ENCODE measurements at regions not wholly inside any gene's neighbourhood (a gene's known extent, or its start where the extent isn't known, plus 50 kb on each side); places are given as distances from the start of the nearest gene placed in this dataset.

DNA sequence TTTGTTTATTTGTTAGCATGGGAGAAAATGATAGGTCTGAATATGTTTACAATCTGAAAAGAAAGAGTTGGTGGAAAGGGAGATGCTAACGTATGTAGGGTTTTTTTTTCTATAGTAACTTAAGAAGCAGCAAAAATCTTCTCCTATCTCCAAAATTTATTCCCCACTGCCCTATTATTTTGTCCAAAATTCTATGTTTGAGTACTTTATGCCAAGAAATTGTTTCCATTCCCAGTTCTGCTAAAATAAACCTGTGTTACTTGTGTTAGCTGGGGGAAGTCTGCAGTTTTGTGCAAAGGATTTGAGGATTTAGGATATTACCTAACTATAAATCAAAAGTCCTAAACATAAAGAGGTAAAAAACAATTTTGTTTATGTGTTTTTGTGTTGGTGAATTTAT lies 2770.4 kb upstream of the PCDH20 start:
- TF ChIP-seq, protein P1, sequence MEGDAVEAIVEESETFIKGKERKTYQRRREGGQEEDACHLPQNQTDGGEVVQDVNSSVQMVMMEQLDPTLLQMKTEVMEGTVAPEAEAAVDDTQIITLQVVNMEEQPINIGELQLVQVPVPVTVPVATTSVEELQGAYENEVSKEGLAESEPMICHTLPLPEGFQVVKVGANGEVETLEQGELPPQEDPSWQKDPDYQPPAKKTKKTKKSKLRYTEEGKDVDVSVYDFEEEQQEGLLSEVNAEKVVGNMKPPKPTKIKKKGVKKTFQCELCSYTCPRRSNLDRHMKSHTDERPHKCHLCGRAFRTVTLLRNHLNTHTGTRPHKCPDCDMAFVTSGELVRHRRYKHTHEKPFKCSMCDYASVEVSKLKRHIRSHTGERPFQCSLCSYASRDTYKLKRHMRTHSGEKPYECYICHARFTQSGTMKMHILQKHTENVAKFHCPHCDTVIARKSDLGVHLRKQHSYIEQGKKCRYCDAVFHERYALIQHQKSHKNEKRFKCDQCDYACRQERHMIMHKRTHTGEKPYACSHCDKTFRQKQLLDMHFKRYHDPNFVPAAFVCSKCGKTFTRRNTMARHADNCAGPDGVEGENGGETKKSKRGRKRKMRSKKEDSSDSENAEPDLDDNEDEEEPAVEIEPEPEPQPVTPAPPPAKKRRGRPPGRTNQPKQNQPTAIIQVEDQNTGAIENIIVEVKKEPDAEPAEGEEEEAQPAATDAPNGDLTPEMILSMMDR (IDR thresholded peaks at IDR 0.05) = no peak
- TF ChIP-seq POLR2A (IDR thresholded peaks at IDR 0.05) = no peak
